ENCODE measurements at regions not wholly inside any gene's neighbourhood (a gene's known extent, or its start where the extent isn't known, plus 50 kb on each side); places are given as distances from the start of the nearest gene placed in this dataset.

GRCh38 chr15:24607636-24608035, 67.9 kb upstream of the NPAP1 start:
- Histone ChIP-seq H3K9me3 (peaks cover 0 to 3% (median 0%) of the 10 kb centered on the region in 4 donors), H3K4me3 (no peak overlapping the region), H3K27ac (no peak overlapping the region), H3K27me3 (no peaks in the 10 kb centered on the region), H3K36me3 (no peaks in the 10 kb centered on the region), H3K4me1 (no peaks in the 10 kb centered on the region)
- WGBS, 2 donors: 72 to 73% methylated on average over 4 of the region's 4 CpGs
- intact Hi-C loops (cut with DNase I): no loop called here
- no peak for DNase-seq
- TF ChIP-seq, protein P1, sequence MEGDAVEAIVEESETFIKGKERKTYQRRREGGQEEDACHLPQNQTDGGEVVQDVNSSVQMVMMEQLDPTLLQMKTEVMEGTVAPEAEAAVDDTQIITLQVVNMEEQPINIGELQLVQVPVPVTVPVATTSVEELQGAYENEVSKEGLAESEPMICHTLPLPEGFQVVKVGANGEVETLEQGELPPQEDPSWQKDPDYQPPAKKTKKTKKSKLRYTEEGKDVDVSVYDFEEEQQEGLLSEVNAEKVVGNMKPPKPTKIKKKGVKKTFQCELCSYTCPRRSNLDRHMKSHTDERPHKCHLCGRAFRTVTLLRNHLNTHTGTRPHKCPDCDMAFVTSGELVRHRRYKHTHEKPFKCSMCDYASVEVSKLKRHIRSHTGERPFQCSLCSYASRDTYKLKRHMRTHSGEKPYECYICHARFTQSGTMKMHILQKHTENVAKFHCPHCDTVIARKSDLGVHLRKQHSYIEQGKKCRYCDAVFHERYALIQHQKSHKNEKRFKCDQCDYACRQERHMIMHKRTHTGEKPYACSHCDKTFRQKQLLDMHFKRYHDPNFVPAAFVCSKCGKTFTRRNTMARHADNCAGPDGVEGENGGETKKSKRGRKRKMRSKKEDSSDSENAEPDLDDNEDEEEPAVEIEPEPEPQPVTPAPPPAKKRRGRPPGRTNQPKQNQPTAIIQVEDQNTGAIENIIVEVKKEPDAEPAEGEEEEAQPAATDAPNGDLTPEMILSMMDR (IDR thresholded peaks at IDR 0.05): no peak
- TF ChIP-seq POLR2AphosphoS5 (IDR thresholded peaks at IDR 0.05) (no peak), POLR2A (IDR thresholded peaks at IDR 0.05) (no peak), EP300 (IDR thresholded peaks at IDR 0.05) (no peak)

GRCh38 chr15:24617646-24618045, 57.9 kb upstream of the NPAP1 start:
- intact Hi-C loops (cut with DNase I): no loop called here
- no peaks in the 10 kb centered on the region for H3K9me3 ChIP-seq
- 44 to 51% methylated on average over 1 of the region's 1 CpG for WGBS, 2 donors
- H3K36me3 ChIP-seq: no peaks in the 10 kb centered on the region
- H3K4me1 ChIP-seq: no peaks in the 10 kb centered on the region
- H3K27me3 ChIP-seq: no peaks in the 10 kb centered on the region
- H3K4me3 ChIP-seq: no peak overlapping the region
- H3K27ac ChIP-seq: no peak overlapping the region
- no peak for DNase-seq
- TF ChIP-seq EP300 (IDR thresholded peaks at IDR 0.05): no peak

DNA sequence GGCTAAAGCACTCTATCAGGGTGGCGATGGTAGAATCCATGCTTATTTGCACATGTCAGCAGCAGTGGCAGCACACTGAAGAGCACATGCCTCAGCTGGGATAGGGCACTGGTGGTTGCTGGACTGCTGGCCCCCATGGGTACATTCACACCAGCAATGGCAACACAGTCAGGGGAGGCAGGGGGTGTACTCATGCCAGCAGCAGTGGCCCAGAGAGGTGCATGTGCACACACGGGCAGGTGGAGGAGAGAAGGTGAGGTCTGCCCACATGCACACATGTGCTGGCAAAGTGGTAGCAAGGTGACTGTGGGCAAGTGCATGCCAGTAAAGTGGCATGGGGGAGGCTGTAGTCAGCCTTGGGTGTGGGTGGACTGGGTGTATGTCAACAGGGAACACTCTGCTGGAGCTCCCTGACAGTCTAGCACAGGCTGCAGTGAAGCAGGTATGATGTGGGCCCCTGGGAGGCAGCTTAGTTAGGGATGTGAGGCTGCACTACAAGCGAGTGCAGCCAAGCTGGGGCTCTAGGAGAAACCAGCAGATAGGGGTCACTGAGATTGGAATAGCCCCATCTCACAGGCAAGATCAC, 53.9 kb upstream of the NPAP1 start:
- TF ChIP-seq POLR2A (IDR thresholded peaks at IDR 0.05) (no peak), EP300 (IDR thresholded peaks at IDR 0.05) (no peak), POLR2AphosphoS5 (IDR thresholded peaks at IDR 0.05) (no peak)
- TF ChIP-seq, protein P1 (IDR thresholded peaks at IDR 0.05): no peak
- no peak overlapping the region for H3K27ac ChIP-seq
- 80% methylated on average over 3 of the region's 3 CpGs for WGBS, 2 donors
- intact Hi-C loops (cut with DNase I): no loop called here
- no peak overlapping the region for H3K4me3 ChIP-seq
- no peaks in the 10 kb centered on the region for H3K9me3 ChIP-seq
- no peaks in the 10 kb centered on the region for H3K27me3 ChIP-seq
- no peak for DNase-seq
- no peaks in the 10 kb centered on the region for H3K4me1 ChIP-seq
- H3K36me3 ChIP-seq: no peaks in the 10 kb centered on the region

Small RNA genes lying in the stretch of these regions (small RNA-seq; reads per million reads assigned to genes)
- gene RNU6-741P: 0 reads per million in 3 donors

Measured in sigmoid colon (tissue), 6 donors.